ENCODE measurements at regions not wholly inside any gene's neighbourhood (a gene's known extent, or its start where the extent isn't known, plus 50 kb on each side); places are given as distances from the start of the nearest gene placed in this dataset.
"Not testable (repeated sequence)": the region's sequence is repeated elsewhere in the genome, so short reads cannot be mapped to it uniquely, and the experiment has no call there.

GRCh38 chr2:176978921-176979320, 233.7 kb upstream of the HNRNPA3 start:
- no peak for DNase-seq (ENCODE audit: low read depth)

GRCh38 chr2:176979981-176980710, 232.4 kb upstream of the HNRNPA3 start:
- no peak for DNase-seq (ENCODE audit: low read depth)

GRCh38 chr2:176984987-176985386, 227.6 kb upstream of the HNRNPA3 start:
- DNase-seq (ENCODE audit: low read depth), result no peak

- DNase-seq (ENCODE audit: low read depth), result no peak
These were observed 226.7 kb upstream of the HNRNPA3 start for GRCh38 chr2:176985871-176986270.

- no peak for DNase-seq (ENCODE audit: low read depth)
These were observed 226.1 kb upstream of the HNRNPA3 start for GRCh38 chr2:176986487-176986886.

- DNase-seq (ENCODE audit: low read depth), result no peak
These were observed 221.2 kb upstream of the HNRNPA3 start for GRCh38 chr2:176991411-176991810.

GRCh38 chr2:176997074-176997791, 215.4 kb upstream of the HNRNPA3 start:
- no peak for DNase-seq (ENCODE audit: low read depth)

- no peak for DNase-seq (ENCODE audit: low read depth)
These were observed 214.8 kb upstream of the HNRNPA3 start for GRCh38 chr2:176997792-176998169.

- DNase-seq (ENCODE audit: low read depth), result no peak
These were observed 213.3 kb upstream of the HNRNPA3 start for GRCh38 chr2:176999301-176999700.

- no peak for DNase-seq (ENCODE audit: low read depth)
These were observed 212.4 kb upstream of the HNRNPA3 start for GRCh38 chr2:177000061-177000714.

GRCh38 chr2:177000715-177001072, 211.9 kb upstream of the HNRNPA3 start:
- DNase-seq (ENCODE audit: low read depth), result no peak

- DNase-seq (ENCODE audit: low read depth), result no peak
These were observed 211.3 kb upstream of the HNRNPA3 start for GRCh38 chr2:177001334-177001733.

- DNase-seq (ENCODE audit: low read depth), result no peak
These were observed 209.6 kb upstream of the HNRNPA3 start for GRCh38 chr2:177002983-177003382.

- DNase-seq (ENCODE audit: low read depth), result not testable (repeated sequence)
These were observed 204.9 kb upstream of the HNRNPA3 start for GRCh38 chr2:177007726-177008125.

- DNase-seq (ENCODE audit: low read depth), result not testable (repeated sequence)
These were observed 203.9 kb upstream of the HNRNPA3 start for GRCh38 chr2:177008662-177009061.

GRCh38 chr2:177010146-177010545, 202.4 kb upstream of the HNRNPA3 start:
- DNase-seq (ENCODE audit: low read depth), result no peak

GRCh38 chr2:177010861-177011260, 201.7 kb upstream of the HNRNPA3 start:
- no peak for DNase-seq (ENCODE audit: low read depth)

GRCh38 chr2:177014946-177015345, 197.6 kb upstream of the HNRNPA3 start:
- no peak for DNase-seq (ENCODE audit: low read depth)

- no peak for DNase-seq (ENCODE audit: low read depth)
These were observed 197.2 kb upstream of the HNRNPA3 start for GRCh38 chr2:177015356-177015923.

GRCh38 chr2:177020524-177021119, 192.0 kb upstream of the HNRNPA3 start:
- no peak for DNase-seq (ENCODE audit: low read depth)

- DNase-seq (ENCODE audit: low read depth), result no peak
These were observed 190.8 kb upstream of the HNRNPA3 start for GRCh38 chr2:177021706-177022343.

- DNase-seq (ENCODE audit: low read depth), result no peak
These were observed 187.8 kb upstream of the HNRNPA3 start for GRCh38 chr2:177024765-177025164.

All from T-helper 22 cell (primary cell).